ENCODE measurements at regions not wholly inside any gene's neighbourhood (a gene's known extent, or its start where the extent isn't known, plus 50 kb on each side); places are given as distances from the start of the nearest gene placed in this dataset.

- no peak for TF ChIP-seq POLR2A (IDR thresholded peaks at IDR 0.05)
- no peak for TF ChIP-seq CTCF (IDR thresholded peaks at IDR 0.05)
Observed at GRCh38 chr16:86970726-86971125, 346.5 kb downstream of the C16orf95 start.

All from vagina (tissue), 2 donors.